GM19467 (cell line): ENCODE measurements at regions not wholly inside any gene's neighbourhood (a gene's known extent, or its start where the extent isn't known, plus 50 kb on each side); places are given as distances from the start of the nearest gene placed in this dataset.

Experiments
- ATAC-seq: cut with Tn5 transposase; IDR thresholded peaks from one replicate; pipeline ENCODE4 v1.9.1; 2021; ENCODE audit warnings: mild to moderate bottlenecking, moderate library complexity; ENCODE audit not compliant: unreplicated experiment

GRCh38 chr20:56865055-56865454 is 235.9 kb downstream of the TFAP2C start:
- no peak for ATAC-seq

GRCh38 chr20:56867128-56867527 is 238.0 kb downstream of the TFAP2C start:
- no peak for ATAC-seq

GRCh38 chr20:56868746-56869145 is 239.6 kb downstream of the TFAP2C start:
- no peak for ATAC-seq

GRCh38 chr20:56870271-56870670 is 241.2 kb downstream of the TFAP2C start:
- ATAC-seq, result no peak

- no peak for ATAC-seq
These were observed 242.6 kb downstream of the TFAP2C start for GRCh38 chr20:56871691-56872090.

- no peak for ATAC-seq
These were observed 243.7 kb downstream of the TFAP2C start for GRCh38 chr20:56872620-56873458.

GRCh38 chr20:56873836-56874235 is 244.7 kb downstream of the TFAP2C start:
- no peak for ATAC-seq

GRCh38 chr20:56875052-56875659 is 246.1 kb downstream of the TFAP2C start:
- ATAC-seq, result no peak

GRCh38 chr20:56875803-56876202 is 246.7 kb downstream of the TFAP2C start:
- ATAC-seq, result no peak

- no peak for ATAC-seq
These were observed 256.4 kb downstream of the TFAP2C start for GRCh38 chr20:56885521-56885920.

- ATAC-seq, result no peak
These were observed 260.9 kb downstream of the TFAP2C start for GRCh38 chr20:56890011-56890410.

- no peak for ATAC-seq
These were observed 264.3 kb downstream of the TFAP2C start for GRCh38 chr20:56893226-56893917.

GRCh38 chr20:56896447-56896846 is 267.3 kb downstream of the TFAP2C start:
- ATAC-seq, result no peak

- ATAC-seq, result no peak
These were observed 268.3 kb downstream of the TFAP2C start for GRCh38 chr20:56897318-56897957.

GRCh38 chr20:56897958-56898349 is 268.8 kb downstream of the TFAP2C start:
- no peak for ATAC-seq

- ATAC-seq, result no peak
These were observed 270.4 kb downstream of the TFAP2C start for GRCh38 chr20:56899506-56899905.

- no peak for ATAC-seq
These were observed 271.1 kb downstream of the TFAP2C start for GRCh38 chr20:56900252-56900651.

GRCh38 chr20:56903421-56903820 is 274.3 kb downstream of the TFAP2C start:
- no peak for ATAC-seq

- no peak for ATAC-seq
These were observed 274.8 kb downstream of the TFAP2C start for GRCh38 chr20:56903858-56904257.

- ATAC-seq, result no peak
These were observed 281.0 kb downstream of the TFAP2C start for GRCh38 chr20:56909918-56910714.

GRCh38 chr20:56911946-56912345 is 282.8 kb downstream of the TFAP2C start:
- ATAC-seq, result no peak
